Left lung (tissue), 4 donors: ENCODE measurements at regions not wholly inside any gene's neighbourhood (a gene's known extent, or its start where the extent isn't known, plus 50 kb on each side); places are given as distances from the start of the nearest gene placed in this dataset.

ENCODE experiments used
- ATAC-seq: fragments of 200-7000 bp; cut with Tn5 transposase; one replicate; pipeline ENCODE4 v1.9.1; 2020; ENCODE audit warnings: moderate library complexity
- DNase-seq, 4 donors: peaks; one replicate each; pipeline ENCODE4 v3.0.0-alpha.2; 2013 to 2020
- H3K27ac ChIP-seq, 2 donors: fragments of 200-600 bp; sonication (generic) in 1 of 2; one replicate each; pipeline versions ENCODE4 v1.5.0 to v1.8.0; 2020 to 2021
- H3K27me3 ChIP-seq, 2 donors: fragments of 200-600 bp; sonication (generic) in 1 of 2; one replicate each; pipeline versions ENCODE4 v1.5.0 to v1.8.0; 2020 to 2021
- H3K36me3 ChIP-seq, 2 donors: fragments of 200-600 bp; sonication (generic) in 1 of 2; one replicate each; pipeline versions ENCODE4 v1.5.0 to v1.8.0; 2020 to 2021
- H3K4me1 ChIP-seq, 2 donors: fragments of 200-600 bp; one replicate each; pipeline ENCODE4 v1.8.0; 2021
- H3K4me3 ChIP-seq, 2 donors: fragments of 200-600 bp; sonication (generic) in 1 of 2; one replicate each; pipeline versions ENCODE4 v1.5.0 to v1.8.0; 2020 to 2021; ENCODE audit warnings: mild to moderate bottlenecking in 1 of 2
- H3K9me3 ChIP-seq, 2 donors: fragments of 200-600 bp; sonication (generic) in 1 of 2; one replicate each; pipeline versions ENCODE4 v1.5.0 to v1.8.0; 2020 to 2021
- CTCF ChIP-seq, 2 donors: fragments of 200-600 bp; sonication (generic) in 1 of 2; IDR thresholded peaks; one replicate each; pipeline versions ENCODE4 v1.5.0 to v1.8.0; 2021; ENCODE audit warnings: antibody characterized with exemption in 2 of 2
- intact Hi-C, 2 donors: fragments of 100-400 bp; cut with DNase I; formaldehyde crosslinking; loops; one replicate each; pipeline versions ENCODE4 v1.11.2 to v1.14.2; 2022
- donor health status: DM: no; HTN: yes; CAD: no.
- donor health status: DM: no; HTN: no; CAD: no.

GRCh38 chr6:14756340-14756739, 489.5 kb upstream of the JARID2 start:
- no peak for TF ChIP-seq CTCF (IDR thresholded peaks at IDR 0.05)
- H3K4me3 ChIP-seq: no peak overlapping the region
- ATAC-seq: no peak
- H3K9me3 ChIP-seq: no peaks in the 10 kb centered on the region
- no peaks in the 10 kb centered on the region for H3K36me3 ChIP-seq
- intact Hi-C loops: no loop called here
- no peak for DNase-seq
- H3K27me3 ChIP-seq: no peaks in the 10 kb centered on the region
- H3K4me1 ChIP-seq: peaks cover 0 to 23% of the 10 kb centered on the region in 2 donors
- H3K27ac ChIP-seq: no peak overlapping the region

GRCh38 chr6:14757014-14757413, 488.9 kb upstream of the JARID2 start:
- no peak for DNase-seq
- intact Hi-C loops: no loop called here
- Histone ChIP-seq H3K27me3 (no peaks in the 10 kb centered on the region), H3K9me3 (no peaks in the 10 kb centered on the region), H3K27ac (no peak overlapping the region), H3K4me1 (peaks cover 0 to 23% of the 10 kb centered on the region in 2 donors), H3K4me3 (no peak overlapping the region), H3K36me3 (no peaks in the 10 kb centered on the region)
- ATAC-seq: no peak
- no peak for TF ChIP-seq CTCF (IDR thresholded peaks at IDR 0.05)

- Histone ChIP-seq H3K27ac (peak overlapping the region in 1 of 2 donors; percentile 79), H3K27me3 (no peaks in the 10 kb centered on the region), H3K36me3 (no peaks in the 10 kb centered on the region), H3K4me3 (no peak overlapping the region), H3K4me1 (peaks cover 0 to 23% of the 10 kb centered on the region in 2 donors), H3K9me3 (no peaks in the 10 kb centered on the region)
- intact Hi-C loops: no loop called here
- ATAC-seq (peak; percentile 62), DNase-seq (no peak)
- TF ChIP-seq CTCF (IDR thresholded peaks at IDR 0.05): no peak
These were observed 488.5 kb upstream of the JARID2 start for GRCh38 chr6:14757418-14757817.

GRCh38 chr6:14758421-14759081, 487.3 kb upstream of the JARID2 start:
- H3K4me1 ChIP-seq: peaks cover 0 to 26% of the 10 kb centered on the region in 2 donors
- H3K9me3 ChIP-seq: no peaks in the 10 kb centered on the region
- no peak overlapping the region for H3K4me3 ChIP-seq
- H3K27ac ChIP-seq: peak overlapping the region in 1 of 2 donors; percentile 79
- H3K27me3 ChIP-seq: no peaks in the 10 kb centered on the region
- TF ChIP-seq CTCF (IDR thresholded peaks at IDR 0.05): no peak
- H3K36me3 ChIP-seq: no peaks in the 10 kb centered on the region
- peak in 1 of 4 donors; percentile 48 for DNase-seq
- peak; percentile 41 for ATAC-seq
- intact Hi-C loops: no loop called here

GRCh38 chr6:14759976-14760672, 485.7 kb upstream of the JARID2 start:
- H3K9me3 ChIP-seq: no peaks in the 10 kb centered on the region
- no peak for TF ChIP-seq CTCF (IDR thresholded peaks at IDR 0.05)
- H3K4me3 ChIP-seq: no peak overlapping the region
- intact Hi-C loops: no loop called here
- H3K27ac ChIP-seq: peak overlapping the region in 1 of 2 donors; percentile 79
- DNase-seq: no peak
- H3K27me3 ChIP-seq: no peaks in the 10 kb centered on the region
- no peaks in the 10 kb centered on the region for H3K36me3 ChIP-seq
- peaks cover 0 to 26% of the 10 kb centered on the region in 2 donors for H3K4me1 ChIP-seq
- ATAC-seq: no peak
